Mesenchymal stem cell (in vitro differentiated cells and primary cell): ENCODE measurements at regions not wholly inside any gene's neighbourhood (a gene's known extent, or its start where the extent isn't known, plus 50 kb on each side); places are given as distances from the start of the nearest gene placed in this dataset.

Source experiments
- DNase-seq: peaks from one replicate; pipeline ENCODE4 v3.0.0-alpha.2; 2013
- H2AFZ ChIP-seq: one replicate; pipeline ENCODE4 v1.6.1; 2013; ENCODE audit warnings: low read depth, mild to moderate bottlenecking, control low read depth, inconsistent platforms, low read length, moderate library complexity
- H2AK5ac ChIP-seq: 2 replicates; pipeline ENCODE4 v1.6.1; 2013; ENCODE audit warnings: low read length, moderate library complexity, mild to moderate bottlenecking, inconsistent platforms; ENCODE audit not compliant: severe bottlenecking
- H2BK120ac ChIP-seq: one replicate; pipeline ENCODE4 v1.6.1; 2013; ENCODE audit warnings: low read depth, mild to moderate bottlenecking, inconsistent platforms, low read length, moderate library complexity
- H2BK12ac ChIP-seq, 2 experiments: one replicate each; pipeline ENCODE4 v1.6.1; 2013; ENCODE audit warnings: inconsistent platforms in 2 of 2, low read length in 2 of 2, mild to moderate bottlenecking in 2 of 2, moderate library complexity in 2 of 2, control low read depth in 1 of 2
- H2BK15ac ChIP-seq: one replicate; pipeline ENCODE4 v1.6.1; 2013; ENCODE audit warnings: mild to moderate bottlenecking, low read depth, inconsistent platforms; ENCODE audit not compliant: poor library complexity, severe bottlenecking
- H2BK5ac ChIP-seq: 2 replicates; pipeline ENCODE4 v1.6.1; 2013; ENCODE audit warnings: low read depth, mild to moderate bottlenecking, low read length, control low read depth, inconsistent platforms; ENCODE audit not compliant: poor library complexity, severe bottlenecking
- H3K14ac ChIP-seq, 2 experiments: one replicate each; pipeline ENCODE4 v1.6.1; 2013; ENCODE audit warnings: inconsistent platforms in 2 of 2, low read length in 2 of 2, control low read depth in 1 of 2, mild to moderate bottlenecking in 1 of 2, moderate library complexity in 1 of 2
- H3K18ac ChIP-seq, 2 experiments: one replicate each; pipeline ENCODE4 v1.6.1; 2013; ENCODE audit warnings: inconsistent platforms in 2 of 2, low read length in 2 of 2, control low read depth in 1 of 2, low read depth in 1 of 2, mild to moderate bottlenecking in 1 of 2
- H3K23ac ChIP-seq, 2 experiments: one replicate each; pipeline ENCODE4 v1.6.1; 2013; ENCODE audit warnings: inconsistent platforms in 2 of 2, low read length in 2 of 2, mild to moderate bottlenecking in 2 of 2, moderate library complexity in 2 of 2, control low read depth in 1 of 2
- H3K27ac ChIP-seq: 2 replicates; pipeline ENCODE4 v1.5.1; 2013; ENCODE audit warnings: mild to moderate bottlenecking, moderate library complexity, low read length, control low read depth, inconsistent platforms; ENCODE audit not compliant: poor library complexity, severe bottlenecking
- H3K27me3 ChIP-seq, 2 experiments: 2 replicates each; pipeline versions ENCODE4 v1.6.1 to v1.7.0; 2013; ENCODE audit warnings: low read length in 2 of 2, mild to moderate bottlenecking in 2 of 2, moderate library complexity in 2 of 2, control low read depth in 1 of 2, inconsistent platforms in 1 of 2; ENCODE audit not compliant: control insufficient read depth in 1 of 2, insufficient read depth in 1 of 2
- H3K36me3 ChIP-seq, 2 experiments: 2 replicates each; pipeline versions ENCODE4 v1.6.1 to v1.7.0; 2013; ENCODE audit warnings: low read length in 2 of 2, control low read depth in 1 of 2, inconsistent platforms in 1 of 2, low read depth in 1 of 2, mild to moderate bottlenecking in 1 of 2; ENCODE audit not compliant: insufficient read depth in 2 of 2, control insufficient read depth in 1 of 2
- H3K4ac ChIP-seq, 2 experiments: one replicate each; pipeline ENCODE4 v1.6.1; 2013; ENCODE audit warnings: inconsistent platforms in 2 of 2, low read length in 2 of 2, mild to moderate bottlenecking in 2 of 2, moderate library complexity in 2 of 2, control low read depth in 1 of 2, low read depth in 1 of 2
- H3K4me1 ChIP-seq: 2 replicates; pipeline ENCODE4 v1.6.1; 2013; ENCODE audit warnings: low read depth, low read length, control low read depth; ENCODE audit not compliant: control insufficient read depth, insufficient read depth
- H3K4me2 ChIP-seq: 2 replicates; pipeline ENCODE4 v1.6.1; 2013; ENCODE audit warnings: low read length, mild to moderate bottlenecking, inconsistent platforms; ENCODE audit not compliant: poor library complexity, severe bottlenecking
- H3K4me3 ChIP-seq, 2 experiments: 2 replicates each; pipeline versions ENCODE4 v1.5.1 to v1.7.0; 2013; ENCODE audit warnings: low read length in 2 of 2, mild to moderate bottlenecking in 2 of 2, control low read depth in 1 of 2, low read depth in 1 of 2; ENCODE audit not compliant: insufficient read depth in 1 of 2
- H3K79me1 ChIP-seq: replicated peaks from 2 replicates; pipeline ENCODE4 v1.6.1; 2013; ENCODE audit warnings: mild to moderate bottlenecking, control low read depth, low read length, inconsistent platforms; ENCODE audit not compliant: poor library complexity, severe bottlenecking
- H3K9ac ChIP-seq: 2 replicates; pipeline ENCODE4 v1.7.0; 2013; ENCODE audit warnings: mild to moderate bottlenecking, low read length, moderate library complexity
- H3K9me3 ChIP-seq: 2 replicates; pipeline ENCODE4 v1.7.0; 2013; ENCODE audit warnings: mild to moderate bottlenecking, low read length; ENCODE audit not compliant: control insufficient read depth
- H4K8ac ChIP-seq: one replicate; pipeline ENCODE4 v1.6.1; 2013; ENCODE audit warnings: inconsistent platforms, mild to moderate bottlenecking, low read length, moderate library complexity
- H4K91ac ChIP-seq: one replicate; pipeline ENCODE4 v1.6.1; 2013; ENCODE audit warnings: mild to moderate bottlenecking, low read length, inconsistent platforms
- WGBS: methylation state at CpG from one replicate; pipeline ENCODE4 v1.1.7; 2013; ENCODE audit warnings: mixed read lengths; 5-methylcytosine and 5-hydroxymethylcytosine counted together

DNA sequence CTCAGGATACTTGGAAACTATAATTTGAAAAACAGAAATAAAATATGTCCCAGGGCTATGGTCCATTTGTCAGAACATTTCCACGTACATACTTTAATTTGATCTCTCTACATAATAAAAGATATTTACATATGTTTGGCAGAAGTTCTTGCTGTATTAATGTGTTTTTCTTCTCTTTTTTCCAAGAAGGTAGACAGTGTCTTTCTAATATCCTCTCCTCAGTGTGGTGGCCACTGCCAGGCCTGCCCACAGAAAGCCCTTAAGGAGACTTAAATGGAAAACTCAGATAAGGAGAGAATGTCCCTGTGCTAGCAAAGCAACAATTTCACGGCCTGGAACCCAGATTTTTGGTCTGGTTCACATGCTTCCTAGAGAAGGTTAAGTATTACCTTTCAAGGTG is 76.5 kb upstream of the ARHGEF26 start:
- Histone ChIP-seq H3K9ac (no peak overlapping the region), H3K79me1 (no peaks in the 10 kb centered on the region), H4K8ac (no peak overlapping the region), H3K4me1 (no peaks in the 10 kb centered on the region), H3K14ac (no peak overlapping the region), H3K27me3 (no peaks in the 10 kb centered on the region), H3K23ac (no peak overlapping the region), H3K36me3 (no peaks in the 10 kb centered on the region), H3K9me3 (no peaks in the 10 kb centered on the region), H3K4me3 (no peak overlapping the region), H3K4ac (no peak overlapping the region), H2BK12ac (no peak overlapping the region), H2BK15ac (no peak overlapping the region), H2BK120ac (no peak overlapping the region), H3K18ac (no peak overlapping the region), H2AFZ (no peak overlapping the region), H2AK5ac (no peak overlapping the region), H3K27ac (no peak overlapping the region), H3K4me2 (no peak overlapping the region), H4K91ac (no peak overlapping the region), H2BK5ac (no peak overlapping the region)
- WGBS = 100% methylated on average over 1 of the region's 2 CpGs
- no peak for DNase-seq

DNA sequence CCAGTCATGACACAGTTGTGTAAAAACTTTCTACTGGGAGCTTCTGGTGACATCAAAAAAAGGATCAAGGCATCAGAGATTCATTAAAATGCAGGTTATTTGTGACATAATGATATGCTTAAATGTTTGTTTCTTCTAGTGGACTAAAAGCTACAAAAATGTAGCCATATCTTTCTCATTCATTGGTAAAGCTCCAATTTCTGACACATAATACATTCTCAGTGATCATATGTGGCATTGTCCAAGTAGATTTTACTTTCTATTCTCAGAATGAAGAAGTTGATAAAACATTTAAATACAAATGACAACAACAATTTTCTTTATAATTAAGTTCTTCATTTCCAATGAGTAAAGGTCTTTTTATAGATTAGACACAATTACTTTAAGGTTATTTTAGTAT is 71.0 kb upstream of the ARHGEF26 start:
- Histone ChIP-seq H3K4me1 (no peaks in the 10 kb centered on the region), H4K91ac (no peak overlapping the region), H3K14ac (no peak overlapping the region), H4K8ac (no peak overlapping the region), H3K4me2 (no peak overlapping the region), H2AFZ (no peak overlapping the region), H3K36me3 (no peaks in the 10 kb centered on the region), H3K18ac (no peak overlapping the region), H3K4ac (no peak overlapping the region), H2BK15ac (no peak overlapping the region), H3K4me3 (no peak overlapping the region), H3K9ac (no peak overlapping the region), H3K27ac (no peak overlapping the region), H2AK5ac (no peak overlapping the region), H3K9me3 (no peaks in the 10 kb centered on the region), H3K23ac (no peak overlapping the region), H2BK120ac (no peak overlapping the region), H3K27me3 (no peaks in the 10 kb centered on the region), H2BK5ac (no peak overlapping the region), H2BK12ac (no peak overlapping the region), H3K79me1 (no peaks in the 10 kb centered on the region)
- no peak for DNase-seq

DNA sequence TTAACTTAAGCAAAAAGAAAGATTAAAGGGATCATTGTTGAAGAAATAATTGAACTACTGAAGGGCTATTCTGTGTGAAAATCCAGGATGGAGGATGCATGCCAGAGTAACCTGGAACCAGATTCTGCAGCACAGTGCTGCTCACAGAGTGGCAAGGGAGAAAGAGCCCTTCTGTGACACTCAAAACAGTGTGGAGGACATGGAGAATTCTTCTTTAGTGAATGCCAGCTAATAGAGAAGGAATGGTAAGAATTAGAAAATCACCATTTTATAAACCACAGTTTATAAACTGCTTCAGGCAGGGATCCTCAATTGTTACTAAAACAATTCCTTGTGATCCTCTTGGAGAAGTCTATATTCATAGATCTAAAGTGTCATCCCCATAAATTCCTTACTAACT is 70.4 kb upstream of the ARHGEF26 start:
- no peak overlapping the region for H2BK15ac ChIP-seq
- no peaks in the 10 kb centered on the region for H3K79me1 ChIP-seq
- no peak overlapping the region for H3K14ac ChIP-seq
- H3K4me1 ChIP-seq = no peaks in the 10 kb centered on the region
- H3K23ac ChIP-seq = no peak overlapping the region
- no peak overlapping the region for H3K4ac ChIP-seq
- H2AFZ ChIP-seq = no peak overlapping the region
- H3K4me2 ChIP-seq = no peak overlapping the region
- H4K91ac ChIP-seq = no peak overlapping the region
- no peaks in the 10 kb centered on the region for H3K36me3 ChIP-seq
- no peak overlapping the region for H2AK5ac ChIP-seq
- no peaks in the 10 kb centered on the region for H3K9me3 ChIP-seq
- no peak overlapping the region for H3K18ac ChIP-seq
- peak; percentile 15 for DNase-seq
- no peaks in the 10 kb centered on the region for H3K27me3 ChIP-seq
- H3K4me3 ChIP-seq = no peak overlapping the region
- H2BK5ac ChIP-seq = no peak overlapping the region
- no peak overlapping the region for H2BK12ac ChIP-seq
- H4K8ac ChIP-seq = no peak overlapping the region
- no peak overlapping the region for H3K27ac ChIP-seq
- H3K9ac ChIP-seq = no peak overlapping the region
- no peak overlapping the region for H2BK120ac ChIP-seq

DNA sequence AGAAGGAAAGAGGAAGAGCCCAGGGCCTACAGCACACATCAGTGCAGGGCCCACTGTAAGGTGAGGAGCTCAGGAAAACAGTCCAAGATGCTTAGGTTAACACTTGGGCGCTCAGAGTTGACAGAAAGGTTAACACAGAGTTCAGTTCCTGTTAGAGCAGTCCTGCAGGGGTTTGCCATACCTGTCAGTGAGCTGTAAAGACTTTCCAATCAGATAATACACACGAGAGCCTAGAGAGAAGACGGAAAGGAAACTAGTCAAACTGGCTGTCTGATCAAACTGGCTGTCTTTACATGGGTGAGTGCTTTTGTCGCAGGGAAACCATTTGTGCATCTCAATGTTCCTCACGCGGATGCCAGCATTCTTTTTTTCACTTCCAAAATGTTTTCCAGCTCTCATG is 61.4 kb upstream of the ARHGEF26 start:
- no peak overlapping the region for H2AFZ ChIP-seq
- no peaks in the 10 kb centered on the region for H3K36me3 ChIP-seq
- H3K4me1 ChIP-seq = no peaks in the 10 kb centered on the region
- H3K4ac ChIP-seq = no peak overlapping the region
- no peak overlapping the region for H4K91ac ChIP-seq
- no peaks in the 10 kb centered on the region for H3K27me3 ChIP-seq
- H3K23ac ChIP-seq = no peak overlapping the region
- no peak overlapping the region for H2BK15ac ChIP-seq
- no peak overlapping the region for H2AK5ac ChIP-seq
- no peak overlapping the region for H2BK5ac ChIP-seq
- no peak overlapping the region for H2BK12ac ChIP-seq
- peak overlapping the region; percentile 79 for H3K9ac ChIP-seq
- no peak overlapping the region for H3K4me2 ChIP-seq
- H3K18ac ChIP-seq = no peak overlapping the region
- no peak overlapping the region for H4K8ac ChIP-seq
- no peak overlapping the region for H2BK120ac ChIP-seq
- H3K14ac ChIP-seq = no peak overlapping the region
- H3K79me1 ChIP-seq = no peaks in the 10 kb centered on the region
- 82% methylated on average over 4 of the region's 6 CpGs for WGBS
- no peak overlapping the region for H3K4me3 ChIP-seq
- DNase-seq = no peak
- H3K27ac ChIP-seq = no peak overlapping the region
- H3K9me3 ChIP-seq = no peaks in the 10 kb centered on the region
